B cell (primary cell): ENCODE measurements at regions not wholly inside any gene's neighbourhood (a gene's known extent, or its start where the extent isn't known, plus 50 kb on each side); places are given as distances from the start of the nearest gene placed in this dataset.
"Not testable (repeated sequence)": the region's sequence is repeated elsewhere in the genome, so short reads cannot be mapped to it uniquely, and the experiment has no call there.

Experiments used
- CTCF ChIP-seq: fragments of 200-600 bp; IDR thresholded peaks from one replicate; pipeline ENCODE4 v1.8.0; 2022; ENCODE audit warnings: antibody characterized with exemption, mild to moderate bottlenecking
- EZH2 ChIP-seq: IDR thresholded peaks from 2 replicates; pipeline ENCODE4 v1.6.1; 2012; ENCODE audit warnings: borderline replicate concordance, low read depth, mild to moderate bottlenecking, moderate library complexity, low read length; ENCODE audit not compliant: insufficient read depth, poor library complexity, severe bottlenecking

GRCh38 chr7:73205594-73205993, 103.0 kb downstream of the NSUN5 start:
- not testable (repeated sequence) for TF ChIP-seq EZH2, CTCF
